IMR-90 (cell line): ENCODE measurements at regions not wholly inside any gene's neighbourhood (a gene's known extent, or its start where the extent isn't known, plus 50 kb on each side); places are given as distances from the start of the nearest gene placed in this dataset.

Source experiments
- ATAC-seq: fragments of 200-7000 bp; cut with Tn5 transposase; 2 replicates; pipeline ENCODE4 v1.9.1; 2020; ENCODE audit warnings: low read depth, mild to moderate bottlenecking, moderate library complexity
- BruUV-seq: library from RNA; stranded (reverse); fragments of 400-500 nt; replicated peaks from 2 replicates; lab custom pipeline; 2021; lab: Mats Ljungman, UMichigan
- CTCF ChIA-PET: fragments of 300-600 bp; formaldehyde crosslinking; extraction: SDS; loops from one replicate; lab custom pipeline; 2021; ENCODE audit warnings: antibody characterized with exemption; lab: Yijun Ruan, JAX
- POLR2A ChIA-PET: fragments of 300-600 bp; sonication (Branson Sonifier 250); formaldehyde crosslinking; loops from one replicate; lab custom pipeline; 2022; ENCODE audit warnings: antibody characterized with exemption; ENCODE audit not compliant: unreplicated experiment; lab: Charles Lee
- DNase-seq: peaks from one replicate; pipeline ENCODE4 v3.0.0; 2013
- H2AFZ ChIP-seq: replicated peaks from 2 replicates; pipeline ENCODE3; 2013; ENCODE audit warnings: low read length, mild to moderate bottlenecking; ENCODE audit not compliant: poor library complexity
- H2AK5ac ChIP-seq: 2 replicates; pipeline ENCODE4 v1.6.1; 2013; ENCODE audit warnings: low read depth, low read length, inconsistent platforms
- H2AK9ac ChIP-seq: replicated peaks from 2 replicates; pipeline ENCODE3; 2013; ENCODE audit warnings: mild to moderate bottlenecking, low read depth, low read length, moderate library complexity; ENCODE audit not compliant: poor library complexity
- H2BK120ac ChIP-seq: 2 replicates; pipeline ENCODE4 v1.6.1; 2013; ENCODE audit warnings: low read depth, low read length, inconsistent platforms
- H2BK15ac ChIP-seq: 3 replicates; pipeline ENCODE4 v1.6.1; 2013; ENCODE audit warnings: low read depth, low read length, inconsistent platforms
- H2BK20ac ChIP-seq: 2 replicates; pipeline ENCODE4 v1.6.1; 2013; ENCODE audit warnings: low read depth, mild to moderate bottlenecking, inconsistent platforms, low read length, moderate library complexity
- H2BK5ac ChIP-seq: 2 replicates; pipeline ENCODE4 v1.6.1; 2013; ENCODE audit warnings: mild to moderate bottlenecking, low read depth, low read length, inconsistent platforms; ENCODE audit not compliant: poor library complexity, severe bottlenecking
- H3K14ac ChIP-seq: replicated peaks from 2 replicates; pipeline ENCODE4 v1.6.1; 2013; ENCODE audit warnings: low read depth, low read length, inconsistent platforms
- H3K18ac ChIP-seq: 2 replicates; pipeline ENCODE4 v1.6.1; 2013; ENCODE audit warnings: low read depth, low read length, control low read depth
- H3K23ac ChIP-seq: 2 replicates; pipeline ENCODE4 v1.6.1; 2013; ENCODE audit warnings: low read depth, low read length, inconsistent platforms
- H3K27ac ChIP-seq: 2 replicates; pipeline ENCODE4 v1.5.1; 2013; ENCODE audit warnings: mild to moderate bottlenecking, control low read depth, low read length; ENCODE audit not compliant: insufficient read depth
- H3K27me3 ChIP-seq: 2 replicates; pipeline ENCODE4 v1.6.1; 2013; ENCODE audit warnings: low read length; ENCODE audit not compliant: control insufficient read depth, insufficient read depth
- H3K36me3 ChIP-seq: 2 replicates; pipeline ENCODE4 v1.6.1; 2013; ENCODE audit warnings: low read length, mixed read lengths; ENCODE audit not compliant: control insufficient read depth, insufficient read depth
- H3K4ac ChIP-seq: 2 replicates; pipeline ENCODE4 v1.6.1; 2013; ENCODE audit warnings: low read depth, low read length, inconsistent platforms
- H3K4me1 ChIP-seq: 2 replicates; pipeline ENCODE4 v1.6.1; 2013; ENCODE audit warnings: low read length, mixed read lengths; ENCODE audit not compliant: control insufficient read depth, insufficient read depth
- H3K4me2 ChIP-seq: 2 replicates; pipeline ENCODE4 v1.6.1; 2013; ENCODE audit warnings: low read depth, mild to moderate bottlenecking, control low read depth, low read length, moderate library complexity
- H3K4me3 ChIP-seq: 2 replicates; pipeline ENCODE4 v1.5.1; 2013; ENCODE audit warnings: low read depth, mild to moderate bottlenecking, control low read depth, low read length, moderate library complexity; ENCODE audit not compliant: insufficient read depth
- H3K56ac ChIP-seq: 2 replicates; pipeline ENCODE4 v1.6.1; 2013; ENCODE audit warnings: low read length, inconsistent platforms; ENCODE audit not compliant: insufficient read depth; ENCODE audit errors: extremely low read depth
- H3K79me1 ChIP-seq, 2 experiments: 2 replicates each; pipeline ENCODE4 v1.6.1; 2013; ENCODE audit warnings: low read length in 2 of 2, inconsistent platforms in 1 of 2, low read depth in 1 of 2
- H3K9ac ChIP-seq: 2 replicates; pipeline ENCODE4 v1.6.1; 2013; ENCODE audit warnings: low read depth, low read length, control low read depth
- H3K9me1 ChIP-seq: 2 replicates; pipeline ENCODE4 v1.6.1; 2013; ENCODE audit warnings: low read length, inconsistent platforms; ENCODE audit not compliant: insufficient read depth
- H3K9me3 ChIP-seq: 2 replicates; pipeline ENCODE4 v1.6.1; 2013; ENCODE audit warnings: low read length; ENCODE audit not compliant: control insufficient read depth, insufficient read depth
- H4K20me1 ChIP-seq: 2 replicates; pipeline ENCODE4 v1.6.1; 2013; ENCODE audit warnings: low read length, inconsistent platforms; ENCODE audit not compliant: insufficient read depth
- H4K5ac ChIP-seq: 2 replicates; pipeline ENCODE4 v1.6.1; 2013; ENCODE audit warnings: mild to moderate bottlenecking, low read depth, low read length, control low read depth
- H4K8ac ChIP-seq, 2 experiments: 2 replicates each; pipeline ENCODE4 v1.6.1; 2013; ENCODE audit warnings: low read depth in 2 of 2, low read length in 2 of 2, control low read depth in 1 of 2, inconsistent platforms in 1 of 2
- H4K91ac ChIP-seq: 2 replicates; pipeline ENCODE4 v1.6.1; 2013; ENCODE audit warnings: low read depth, low read length, inconsistent platforms; ENCODE audit not compliant: insufficient read depth
- BHLHE40 ChIP-seq: fragments of 150-350 bp; IDR thresholded peaks from 2 replicates; pipeline ENCODE4 v1.6.1; 2016; ENCODE audit warnings: mild to moderate bottlenecking, low read depth, low read length
- CEBPB ChIP-seq: IDR thresholded peaks from 2 replicates; pipeline ENCODE4 v1.6.1; 2012; ENCODE audit warnings: low read depth, low read length, improper control_type of control experiment
- CHD1 ChIP-seq: IDR thresholded peaks from 2 replicates; pipeline ENCODE4 v1.6.1; 2012; ENCODE audit warnings: low read depth, low read length, improper control_type of control experiment
- MAFK ChIP-seq: IDR thresholded peaks from 2 replicates; pipeline ENCODE4 v1.6.1; 2012; ENCODE audit warnings: low read depth, low read length, improper control_type of control experiment
- POLR2A ChIP-seq: IDR thresholded peaks from 2 replicates; pipeline ENCODE4 v1.6.1; 2012; ENCODE audit warnings: mild to moderate bottlenecking, low read depth, low read length
- RAD21 ChIP-seq: IDR thresholded peaks from 2 replicates; pipeline ENCODE4 v1.6.1; 2012; ENCODE audit warnings: low read length, improper control_type of control experiment
- SMC3 ChIP-seq: fragments of 150-350 bp; IDR thresholded peaks from 2 replicates; pipeline ENCODE4 v1.6.1; 2016; ENCODE audit warnings: low read depth, mild to moderate bottlenecking, antibody characterized with exemption, low read length, moderate library complexity
- USF2 ChIP-seq: fragments of 150-350 bp; IDR thresholded peaks from 2 replicates; pipeline ENCODE4 v1.6.1; 2017; ENCODE audit warnings: mild to moderate bottlenecking, antibody characterized with exemption, low read length, low read depth
- WGBS, 2 experiments: methylation state at CpG; one replicate each; pipeline versions ENCODE4 v1.1.5 to v1.1.7; 2013; ENCODE audit warnings: missing lambda C conversion rate in 2 of 2; ENCODE audit not compliant: insufficient read length in 1 of 2; ENCODE audit errors: extremely low coverage in 2 of 2; 5-methylcytosine and 5-hydroxymethylcytosine counted together
- dilution Hi-C: fragments of 300-500 bp; cut with HindIII; formaldehyde crosslinking; loops from one replicate; pipeline ENCODE4 v1.14.3; 2018; ENCODE audit warnings: low sequenced_read_pairs; ENCODE audit not compliant: unreplicated experiment
- in situ Hi-C: fragments of 300-500 bp; cut with MboI; formaldehyde crosslinking; loops from 3 replicates; pipeline ENCODE4 v1.14.3; 2019; ENCODE audit warnings: low sequenced_read_pairs, inconsistent platforms, mixed read lengths
- intact Hi-C: fragments of 100-400 bp; cut with micrococcal nuclease; formaldehyde crosslinking; loops from 2 replicates; pipeline ENCODE4 v1.10.0; 2022

- Histone ChIP-seq H3K4me3 (no peak overlapping the region), H3K23ac (no peak overlapping the region), H3K9ac (no peak overlapping the region), H3K56ac (no peak overlapping the region), H3K27ac (no peak overlapping the region), H2BK20ac (no peak overlapping the region), H3K18ac (no peak overlapping the region), H3K9me3 (0 out of 2 replicates have a peak, but pooled peaks cover 2% of the 10 kb centered on the region), H3K27me3 (no peaks in the 10 kb centered on the region), H4K5ac (no peak overlapping the region), H2BK120ac (no peak overlapping the region), H3K14ac (no peak overlapping the region), H4K91ac (no peak overlapping the region), H3K36me3 (no peaks in the 10 kb centered on the region), H2AFZ (no peak overlapping the region), H3K79me1 (no peaks in the 10 kb centered on the region), H2AK9ac (no peak overlapping the region), H3K9me1 (no peaks in the 10 kb centered on the region), H3K4ac (no peak overlapping the region), H2BK5ac (no peak overlapping the region), H4K8ac (no peak overlapping the region), H2BK15ac (no peak overlapping the region), H2AK5ac (no peak overlapping the region), H3K4me2 (no peak overlapping the region), H4K20me1 (no peaks in the 10 kb centered on the region), H3K4me1 (no peaks in the 10 kb centered on the region)
- CTCF ChIA-PET = interaction anchor here (0.8 kb wide), 1 partner anchor 632 kb away, joined by 3 read pairs; no protein-coding TSS in a partner anchor
- TF ChIP-seq USF2 (no peak), MAFK (no peak), CEBPB (no peak), SMC3 (no peak), POLR2A (no peak), CHD1 (no peak), RAD21 (no peak), BHLHE40 (no peak)
- POLR2A ChIA-PET = no interaction called here
- in situ Hi-C loops = no loop called here
- no peak for DNase-seq
- dilution Hi-C loops = no loop called here
- no peak for ATAC-seq
- 0% methylated on average over 2 of the region's 3 CpGs; no CpG with 5 or more reads in 1 of the 2 experiments for WGBS, 2 experiments
- BruUV-seq = no TSS peak
- intact Hi-C loops = no loop called here
Measured at GRCh38 chr13:86765462-86765861, 905.7 kb upstream of the SLITRK5 start.
